ENCODE measurements at regions not wholly inside any gene's neighbourhood (a gene's known extent, or its start where the extent isn't known, plus 50 kb on each side); places are given as distances from the start of the nearest gene placed in this dataset.

GRCh38 chr14:42013153-42013552 is 406.5 kb downstream of the LRFN5 start:
- TF ChIP-seq, protein P1, sequence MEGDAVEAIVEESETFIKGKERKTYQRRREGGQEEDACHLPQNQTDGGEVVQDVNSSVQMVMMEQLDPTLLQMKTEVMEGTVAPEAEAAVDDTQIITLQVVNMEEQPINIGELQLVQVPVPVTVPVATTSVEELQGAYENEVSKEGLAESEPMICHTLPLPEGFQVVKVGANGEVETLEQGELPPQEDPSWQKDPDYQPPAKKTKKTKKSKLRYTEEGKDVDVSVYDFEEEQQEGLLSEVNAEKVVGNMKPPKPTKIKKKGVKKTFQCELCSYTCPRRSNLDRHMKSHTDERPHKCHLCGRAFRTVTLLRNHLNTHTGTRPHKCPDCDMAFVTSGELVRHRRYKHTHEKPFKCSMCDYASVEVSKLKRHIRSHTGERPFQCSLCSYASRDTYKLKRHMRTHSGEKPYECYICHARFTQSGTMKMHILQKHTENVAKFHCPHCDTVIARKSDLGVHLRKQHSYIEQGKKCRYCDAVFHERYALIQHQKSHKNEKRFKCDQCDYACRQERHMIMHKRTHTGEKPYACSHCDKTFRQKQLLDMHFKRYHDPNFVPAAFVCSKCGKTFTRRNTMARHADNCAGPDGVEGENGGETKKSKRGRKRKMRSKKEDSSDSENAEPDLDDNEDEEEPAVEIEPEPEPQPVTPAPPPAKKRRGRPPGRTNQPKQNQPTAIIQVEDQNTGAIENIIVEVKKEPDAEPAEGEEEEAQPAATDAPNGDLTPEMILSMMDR (IDR thresholded peaks at IDR 0.05 in 4 of 5, conservative IDR thresholded peaks at IDR 0.05 in 1 of 5): no peak
- no peak for TF ChIP-seq POLR2A (IDR thresholded peaks at IDR 0.05)

All from gastrocnemius medialis (tissue), 4 donors.